KMS-11 (cell line): ENCODE measurements at regions not wholly inside any gene's neighbourhood (a gene's known extent, or its start where the extent isn't known, plus 50 kb on each side); places are given as distances from the start of the nearest gene placed in this dataset.

Experiments
- H2AFZ ChIP-seq: fragments of 200-600 bp; sonication (generic); 2 replicates; pipeline ENCODE4 v1.6.1; 2016; ENCODE audit warnings: antibody characterized with exemption, mixed run types, low read depth
- H3K27ac ChIP-seq: fragments of 200-600 bp; sonication (generic); 2 replicates; pipeline ENCODE4 v1.6.1; 2016; ENCODE audit warnings: mild to moderate bottlenecking, mixed run types
- H3K27me3 ChIP-seq: fragments of 200-600 bp; sonication (generic); 2 replicates; pipeline ENCODE4 v1.6.1; 2017; ENCODE audit warnings: mild to moderate bottlenecking, low read depth, mixed run types, moderate library complexity; ENCODE audit not compliant: insufficient read depth
- H3K36me3 ChIP-seq: fragments of 200-600 bp; sonication (generic); 2 replicates; pipeline ENCODE4 v1.6.1; 2017; ENCODE audit warnings: mild to moderate bottlenecking, mixed run types; ENCODE audit not compliant: insufficient read depth
- H3K4me1 ChIP-seq: fragments of 200-600 bp; sonication (generic); 2 replicates; pipeline ENCODE4 v1.6.1; 2016; ENCODE audit warnings: mild to moderate bottlenecking, low read depth, mixed run types; ENCODE audit not compliant: poor library complexity, severe bottlenecking
- H3K4me2 ChIP-seq: fragments of 200-600 bp; sonication (generic); 2 replicates; pipeline ENCODE4 v1.7.0; 2016; ENCODE audit warnings: mild to moderate bottlenecking, mixed run types
- H3K4me3 ChIP-seq: fragments of 200-600 bp; sonication (generic); IDR thresholded peaks from 2 replicates; pipeline ENCODE4 v1.6.1; 2017; ENCODE audit warnings: low read depth, low read length, mixed read lengths; ENCODE audit not compliant: insufficient read depth
- H3K79me2 ChIP-seq: fragments of 200-600 bp; sonication (generic); 2 replicates; pipeline ENCODE4 v1.6.1; 2016; ENCODE audit warnings: low read depth, mixed run types; ENCODE audit not compliant: insufficient read depth
- H3K9ac ChIP-seq: fragments of 200-600 bp; sonication (generic); 2 replicates; pipeline ENCODE4 v1.6.1; 2016; ENCODE audit warnings: mild to moderate bottlenecking, mixed run types
- H4K20me1 ChIP-seq: fragments of 200-600 bp; sonication (generic); 2 replicates; pipeline ENCODE4 v1.6.1; 2016; ENCODE audit warnings: mild to moderate bottlenecking, mixed run types; ENCODE audit not compliant: insufficient read depth
- TF ChIP-seq, protein P1 (sequence below): fragments of 200-600 bp; sonication (generic); conservative IDR thresholded peaks from 2 replicates; pipeline ENCODE4 v1.6.1; 2017; ENCODE audit warnings: low read depth, mild to moderate bottlenecking, antibody characterized with exemption, low read length, moderate library complexity, mixed read lengths

- Histone ChIP-seq H3K4me1 (no peaks in the 10 kb centered on the region), H2AFZ (no peak overlapping the region)
- TF ChIP-seq, protein P1, sequence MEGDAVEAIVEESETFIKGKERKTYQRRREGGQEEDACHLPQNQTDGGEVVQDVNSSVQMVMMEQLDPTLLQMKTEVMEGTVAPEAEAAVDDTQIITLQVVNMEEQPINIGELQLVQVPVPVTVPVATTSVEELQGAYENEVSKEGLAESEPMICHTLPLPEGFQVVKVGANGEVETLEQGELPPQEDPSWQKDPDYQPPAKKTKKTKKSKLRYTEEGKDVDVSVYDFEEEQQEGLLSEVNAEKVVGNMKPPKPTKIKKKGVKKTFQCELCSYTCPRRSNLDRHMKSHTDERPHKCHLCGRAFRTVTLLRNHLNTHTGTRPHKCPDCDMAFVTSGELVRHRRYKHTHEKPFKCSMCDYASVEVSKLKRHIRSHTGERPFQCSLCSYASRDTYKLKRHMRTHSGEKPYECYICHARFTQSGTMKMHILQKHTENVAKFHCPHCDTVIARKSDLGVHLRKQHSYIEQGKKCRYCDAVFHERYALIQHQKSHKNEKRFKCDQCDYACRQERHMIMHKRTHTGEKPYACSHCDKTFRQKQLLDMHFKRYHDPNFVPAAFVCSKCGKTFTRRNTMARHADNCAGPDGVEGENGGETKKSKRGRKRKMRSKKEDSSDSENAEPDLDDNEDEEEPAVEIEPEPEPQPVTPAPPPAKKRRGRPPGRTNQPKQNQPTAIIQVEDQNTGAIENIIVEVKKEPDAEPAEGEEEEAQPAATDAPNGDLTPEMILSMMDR = no peak
These were observed 541.3 kb upstream of the KCNMB2 start for GRCh38 chr3:177994976-177995375.

DNA sequence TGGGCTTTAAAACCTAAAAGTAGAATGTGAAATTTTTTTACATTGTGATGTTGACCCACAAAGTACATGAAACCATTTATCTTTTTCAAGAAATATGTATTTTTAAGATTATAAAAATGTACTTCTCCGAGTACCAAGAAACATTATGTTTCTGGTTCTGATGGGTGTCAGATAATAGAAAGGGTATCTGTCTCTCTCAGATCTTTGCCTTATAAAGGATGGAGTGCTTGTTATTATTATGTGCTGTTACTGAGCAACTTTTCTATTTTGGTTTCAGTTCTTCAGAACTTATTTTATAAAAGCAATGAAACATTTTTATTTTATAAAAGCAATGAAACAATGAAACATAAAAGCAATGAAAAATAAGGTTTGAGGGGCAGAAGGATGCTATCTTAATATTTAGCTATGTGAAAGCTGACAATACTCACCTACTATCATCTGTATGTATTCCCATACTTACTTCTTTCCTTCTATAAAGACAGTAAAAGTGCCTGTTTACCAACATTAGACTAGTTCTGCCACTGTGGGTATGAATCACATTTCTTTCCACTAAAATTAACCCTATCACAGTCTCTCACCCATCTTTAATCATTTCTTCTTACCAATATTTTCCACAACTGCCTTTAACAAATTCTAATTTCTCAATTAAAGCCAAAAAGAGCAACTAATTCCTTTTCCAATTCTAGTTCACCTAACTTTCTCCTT lies 540.7 kb upstream of the KCNMB2 start:
- no peaks in the 10 kb centered on the region for H3K79me2 ChIP-seq
- no peaks in the 10 kb centered on the region for H4K20me1 ChIP-seq
- no peaks in the 10 kb centered on the region for H3K36me3 ChIP-seq
- H3K4me3 ChIP-seq = no peak overlapping the region
- no peak overlapping the region for H3K4me2 ChIP-seq
- no peaks in the 10 kb centered on the region for H3K4me1 ChIP-seq
- no peak overlapping the region for H3K9ac ChIP-seq
- TF ChIP-seq, protein P1 = no peak
- no peak overlapping the region for H3K27ac ChIP-seq
- H2AFZ ChIP-seq = no peak overlapping the region
- H3K27me3 ChIP-seq = no peaks in the 10 kb centered on the region

More at GRCh38 chr3:177994976-177995375, 541.3 kb upstream of the KCNMB2 start:
- Histone ChIP-seq H3K36me3 (no peaks in the 10 kb centered on the region), H3K27me3 (no peaks in the 10 kb centered on the region), H3K4me2 (no peak overlapping the region), H3K27ac (no peak overlapping the region), H3K4me3 (no peak overlapping the region), H3K79me2 (no peaks in the 10 kb centered on the region), H3K9ac (no peak overlapping the region), H4K20me1 (no peaks in the 10 kb centered on the region)

DNA sequence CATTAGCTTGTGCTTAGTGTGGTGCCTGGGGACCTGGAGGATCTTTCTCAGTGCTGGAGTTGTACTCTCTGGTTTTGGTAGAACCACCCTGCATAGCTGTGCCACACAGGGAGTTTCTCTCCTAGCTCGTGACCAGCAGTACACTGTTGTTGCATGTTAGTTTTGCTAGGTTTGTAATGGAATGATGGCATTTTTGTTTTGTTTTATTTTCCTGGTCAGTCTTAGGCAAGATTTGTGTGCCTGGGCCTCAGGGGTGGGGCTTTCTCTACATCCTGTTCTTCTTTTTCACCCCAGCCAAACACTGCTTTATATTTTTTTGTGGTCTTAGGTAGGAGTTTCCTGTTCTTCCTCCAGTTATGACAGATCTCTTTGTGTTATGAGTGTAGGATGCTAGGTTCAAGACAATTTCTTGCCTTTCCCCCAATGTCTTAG lies 534.5 kb upstream of the KCNMB2 start:
- TF ChIP-seq, protein P1 = no peak
- H3K9ac ChIP-seq = no peak overlapping the region
- no peaks in the 10 kb centered on the region for H3K79me2 ChIP-seq
- H2AFZ ChIP-seq = no peak overlapping the region
- H3K4me3 ChIP-seq = no peak overlapping the region
- H3K4me1 ChIP-seq = no peaks in the 10 kb centered on the region
- H3K36me3 ChIP-seq = no peaks in the 10 kb centered on the region
- no peaks in the 10 kb centered on the region for H3K27me3 ChIP-seq
- no peak overlapping the region for H3K27ac ChIP-seq
- no peak overlapping the region for H3K4me2 ChIP-seq
- H4K20me1 ChIP-seq = no peaks in the 10 kb centered on the region

DNA sequence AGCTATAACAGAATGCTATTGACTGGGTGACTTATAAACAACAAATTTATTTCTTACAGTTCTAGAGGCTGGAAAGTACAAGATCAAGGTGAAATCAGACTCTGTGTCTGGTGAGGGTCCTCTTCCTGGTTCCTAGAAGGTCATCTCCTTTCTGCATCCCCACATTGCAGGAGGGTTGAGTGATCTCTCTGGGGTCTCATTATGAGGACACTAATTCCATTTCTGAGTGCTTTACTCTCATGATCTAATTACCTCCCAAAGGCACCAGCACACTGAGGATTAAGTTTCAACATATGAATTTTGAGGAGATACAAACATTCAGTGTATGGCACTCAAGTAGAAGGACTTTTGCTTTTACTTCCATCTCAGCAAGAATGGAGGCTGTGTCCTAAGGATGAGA lies 534.1 kb upstream of the KCNMB2 start:
- Histone ChIP-seq H3K27me3 (no peaks in the 10 kb centered on the region), H3K9ac (no peak overlapping the region), H3K79me2 (no peaks in the 10 kb centered on the region), H2AFZ (no peak overlapping the region), H3K4me3 (no peak overlapping the region), H3K4me2 (no peak overlapping the region), H3K4me1 (no peaks in the 10 kb centered on the region), H3K36me3 (no peaks in the 10 kb centered on the region), H4K20me1 (no peaks in the 10 kb centered on the region), H3K27ac (no peak overlapping the region)
- TF ChIP-seq, protein P1 = no peak
